PC-3 (cell line): ENCODE measurements at regions not wholly inside any gene's neighbourhood (a gene's known extent, or its start where the extent isn't known, plus 50 kb on each side); places are given as distances from the start of the nearest gene placed in this dataset.

Source experiments
- ATAC-seq: fragments of 200-7000 bp; cut with Tn5 transposase; 2 replicates; pipeline ENCODE4 v1.9.1; 2020; ENCODE audit warnings: mild to moderate bottlenecking, moderate library complexity
- BruUV-seq: library from RNA; stranded (reverse); fragments of 400-500 nt; replicated peaks from 2 replicates; lab custom pipeline; 2021; lab: Mats Ljungman, UMichigan
- CTCF ChIA-PET: fragments of 300-600 bp; sonication (Branson Sonifier 250); formaldehyde crosslinking; loops from one replicate; lab custom pipeline; 2022; ENCODE audit warnings: antibody characterized with exemption; lab: Charles Lee
- POLR2A ChIA-PET: fragments of 300-600 bp; sonication (Branson Sonifier 250); formaldehyde crosslinking; loops from one replicate; lab custom pipeline; 2022; ENCODE audit warnings: antibody characterized with exemption; ENCODE audit not compliant: unreplicated experiment; lab: Charles Lee
- DNase-seq: peaks from one replicate; pipeline ENCODE4 v3.0.0-alpha.2; 2015
- H2AFZ ChIP-seq: fragments of 300-600 bp; sonication (generic); 2 replicates; pipeline ENCODE4 v1.6.0; 2016; ENCODE audit warnings: antibody characterized with exemption, low read length
- H3F3A ChIP-seq: fragments of 300-600 bp; sonication (generic); one replicate; pipeline ENCODE4 v1.6.0; 2017; ENCODE audit warnings: antibody characterized with exemption, low read length, control low read depth, mild to moderate bottlenecking; ENCODE audit not compliant: unreplicated experiment
- H3K27ac ChIP-seq: fragments of 300-600 bp; sonication (generic); 2 replicates; pipeline ENCODE4 v1.5.1; 2016; ENCODE audit warnings: mild to moderate bottlenecking, low read length
- H3K27me3 ChIP-seq: fragments of 300-600 bp; sonication (generic); 2 replicates; pipeline ENCODE4 v1.6.1; 2016; ENCODE audit warnings: low read length, mixed read lengths
- H3K36me3 ChIP-seq: fragments of 300-600 bp; sonication (generic); 2 replicates; pipeline ENCODE4 v1.6.1; 2016; ENCODE audit warnings: low read depth, mixed run types, low read length, mixed read lengths
- H3K4me1 ChIP-seq: fragments of 300-600 bp; sonication (generic); 2 replicates; pipeline ENCODE4 v1.5.1; 2016; ENCODE audit warnings: low read length; ENCODE audit not compliant: insufficient read depth
- H3K4me2 ChIP-seq: fragments of 300-600 bp; sonication (generic); 2 replicates; pipeline ENCODE4 v1.6.0; 2016; ENCODE audit warnings: low read length
- H3K4me3 ChIP-seq: fragments of 300-600 bp; sonication (generic); 2 replicates; pipeline ENCODE4 v1.5.1; 2016; ENCODE audit warnings: mild to moderate bottlenecking, low read length, mixed read lengths
- H3K79me2 ChIP-seq: fragments of 300-600 bp; sonication (generic); 2 replicates; pipeline ENCODE4 v1.6.1; 2017; ENCODE audit warnings: low read length, mixed read lengths
- H3K9ac ChIP-seq: fragments of 300-600 bp; sonication (generic); 2 replicates; pipeline ENCODE4 v1.6.0; 2016; ENCODE audit warnings: mild to moderate bottlenecking, low read length
- H3K9me2 ChIP-seq: fragments of 300-600 bp; sonication (generic); replicated peaks from 2 replicates; pipeline ENCODE4 v1.6.1; 2016; ENCODE audit warnings: mixed run types, low read length, mixed read lengths
- H3K9me3 ChIP-seq: fragments of 300-600 bp; sonication (generic); 2 replicates; pipeline ENCODE4 v1.6.1; 2016; ENCODE audit warnings: low read length, mixed read lengths
- H4K20me1 ChIP-seq: fragments of 300-600 bp; sonication (generic); 2 replicates; pipeline ENCODE4 v1.6.1; 2016; ENCODE audit warnings: low read length, mixed read lengths
- EZH2 ChIP-seq: fragments of 300-600 bp; sonication (generic); IDR thresholded peaks from one replicate; pipeline ENCODE4 v1.6.1; 2017; ENCODE audit warnings: antibody characterized with exemption, mild to moderate bottlenecking, low read length; ENCODE audit not compliant: unreplicated experiment
- EZH2phosphoT487 ChIP-seq: fragments of 300-600 bp; sonication (generic); IDR thresholded peaks from 2 replicates; pipeline ENCODE4 v1.6.1; 2018; ENCODE audit warnings: mild to moderate bottlenecking, antibody characterized with exemption, low read length, borderline replicate concordance
- intact Hi-C: fragments of 100-400 bp; cut with micrococcal nuclease; formaldehyde crosslinking; loops from 2 replicates; pipeline ENCODE4 v1.9.0; 2023
- TF ChIP-seq, protein P1 (sequence below): fragments of 300-600 bp; sonication (generic); conservative IDR thresholded peaks from 2 replicates; pipeline ENCODE4 v1.5.1; 2017; ENCODE audit warnings: antibody characterized with exemption, low read depth, mild to moderate bottlenecking, low read length

DNA sequence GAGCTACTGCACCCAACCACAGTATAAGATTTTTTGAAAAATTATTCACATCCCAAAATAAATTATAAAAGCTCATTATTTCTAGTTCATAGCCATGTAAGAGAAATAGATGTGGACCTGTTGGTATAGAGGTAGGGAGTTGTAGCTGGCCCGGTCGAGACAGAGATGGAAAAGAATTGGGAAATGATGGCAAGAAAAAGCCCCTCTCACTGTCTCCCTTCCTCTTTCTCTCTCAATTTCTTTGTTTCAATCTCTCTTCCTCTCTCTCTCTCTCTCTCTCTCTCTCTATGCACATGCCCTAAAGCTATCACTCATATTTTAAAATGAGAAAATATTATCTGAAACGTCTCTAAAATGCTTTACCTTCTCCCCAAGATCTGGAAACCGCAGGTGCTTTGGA is 80.7 kb upstream of the CD83 start:
- H3K4me3 ChIP-seq, result no peak overlapping the region
- intact Hi-C loops, result no loop called here
- H3K4me2 ChIP-seq, result peak overlapping the region; percentile 72
- no peak overlapping the region for H3K9ac ChIP-seq
- ChIA-PET POLR2A (no interaction called here), CTCF (interaction anchor here (1.6 kb wide), 1 partner anchor 10 kb away, joined by 5 read pairs; no protein-coding TSS in a partner anchor)
- peak overlapping the region; percentile 71 for H2AFZ ChIP-seq
- H3K9me3 ChIP-seq, result no peaks in the 10 kb centered on the region
- H3K27me3 ChIP-seq, result no peaks in the 10 kb centered on the region
- peaks cover 22% of the 10 kb centered on the region for H3K4me1 ChIP-seq
- ATAC-seq (no peak), DNase-seq (no peak)
- H3K27ac ChIP-seq, result no peak overlapping the region
- no TSS peak for BruUV-seq
- no peaks in the 10 kb centered on the region for H3F3A ChIP-seq
- no peaks in the 10 kb centered on the region for H4K20me1 ChIP-seq
- H3K9me2 ChIP-seq, result no peaks in the 10 kb centered on the region
- TF ChIP-seq EZH2phosphoT487 (no peak), EZH2 (no peak)
- TF ChIP-seq, protein P1, sequence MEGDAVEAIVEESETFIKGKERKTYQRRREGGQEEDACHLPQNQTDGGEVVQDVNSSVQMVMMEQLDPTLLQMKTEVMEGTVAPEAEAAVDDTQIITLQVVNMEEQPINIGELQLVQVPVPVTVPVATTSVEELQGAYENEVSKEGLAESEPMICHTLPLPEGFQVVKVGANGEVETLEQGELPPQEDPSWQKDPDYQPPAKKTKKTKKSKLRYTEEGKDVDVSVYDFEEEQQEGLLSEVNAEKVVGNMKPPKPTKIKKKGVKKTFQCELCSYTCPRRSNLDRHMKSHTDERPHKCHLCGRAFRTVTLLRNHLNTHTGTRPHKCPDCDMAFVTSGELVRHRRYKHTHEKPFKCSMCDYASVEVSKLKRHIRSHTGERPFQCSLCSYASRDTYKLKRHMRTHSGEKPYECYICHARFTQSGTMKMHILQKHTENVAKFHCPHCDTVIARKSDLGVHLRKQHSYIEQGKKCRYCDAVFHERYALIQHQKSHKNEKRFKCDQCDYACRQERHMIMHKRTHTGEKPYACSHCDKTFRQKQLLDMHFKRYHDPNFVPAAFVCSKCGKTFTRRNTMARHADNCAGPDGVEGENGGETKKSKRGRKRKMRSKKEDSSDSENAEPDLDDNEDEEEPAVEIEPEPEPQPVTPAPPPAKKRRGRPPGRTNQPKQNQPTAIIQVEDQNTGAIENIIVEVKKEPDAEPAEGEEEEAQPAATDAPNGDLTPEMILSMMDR, result no peak
- no peaks in the 10 kb centered on the region for H3K36me3 ChIP-seq
- no peaks in the 10 kb centered on the region for H3K79me2 ChIP-seq

DNA sequence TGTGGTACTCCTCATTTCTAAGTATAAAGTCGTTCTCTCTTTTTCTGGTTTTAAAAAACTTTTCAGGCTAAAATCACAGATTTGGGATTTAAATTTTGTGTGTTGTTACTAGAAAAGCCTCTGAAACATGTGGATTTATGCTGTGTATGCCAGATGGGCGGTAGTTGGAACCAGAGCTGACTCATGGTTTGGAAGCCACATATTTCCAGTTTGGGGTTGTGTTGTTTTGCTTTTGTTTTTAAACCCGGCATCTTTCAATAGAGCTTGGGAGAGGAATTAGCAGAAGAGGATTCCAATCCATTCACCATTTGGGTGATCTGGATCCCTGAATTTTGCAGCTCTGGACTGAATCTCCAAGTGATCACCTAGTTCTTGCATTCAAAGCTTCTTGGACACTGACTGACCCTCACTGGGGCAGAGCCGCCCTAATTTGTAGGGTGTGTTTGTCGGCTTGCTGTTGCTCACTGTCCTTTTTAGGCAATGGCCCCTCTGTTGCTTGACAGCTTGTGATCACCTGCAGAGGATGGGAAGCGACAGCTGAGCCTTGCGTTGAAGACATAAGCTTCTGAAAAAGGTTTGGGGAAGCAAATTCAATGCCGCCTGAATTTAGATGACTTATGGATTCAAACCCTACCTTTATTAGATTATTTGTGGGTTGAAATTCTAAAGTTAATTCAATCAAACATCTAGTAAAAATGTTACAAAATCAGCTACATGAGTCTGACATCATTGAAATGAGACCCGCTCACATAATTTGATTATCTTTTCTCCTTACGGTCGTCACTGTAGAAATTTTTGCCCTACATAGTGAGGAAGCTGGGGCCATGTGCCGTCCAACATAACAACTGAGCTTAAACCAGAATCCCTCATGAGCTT is 79.9 kb upstream of the CD83 start:
- Histone ChIP-seq H3K79me2 (no peaks in the 10 kb centered on the region), H3K36me3 (no peaks in the 10 kb centered on the region), H3K9me3 (no peaks in the 10 kb centered on the region), H2AFZ (peak overlapping the region; percentile 71), H3K9ac (no peak overlapping the region), H3K4me2 (peak overlapping the region; percentile 72), H3K27me3 (no peaks in the 10 kb centered on the region), H4K20me1 (no peaks in the 10 kb centered on the region), H3F3A (no peaks in the 10 kb centered on the region), H3K27ac (no peak overlapping the region), H3K4me1 (peaks cover 22% of the 10 kb centered on the region), H3K4me3 (peak overlapping the region; percentile 34; the same call in 1 of the 2 replicates), H3K9me2 (no peaks in the 10 kb centered on the region)
- BruUV-seq, result no TSS peak
- TF ChIP-seq, protein P1, result no peak
- no peak for TF ChIP-seq EZH2
- TF ChIP-seq EZH2phosphoT487, result no peak
- ATAC-seq (peak; percentile 81), DNase-seq (peak; percentile 53)
- CTCF ChIA-PET, result interaction anchor here (1.6 kb wide), 1 partner anchor 9 kb away, joined by 5 read pairs; no protein-coding TSS in a partner anchor
- intact Hi-C loops, result no loop called here
- POLR2A ChIA-PET, result no interaction called here
